ENCODE measurements at regions not wholly inside any gene's neighbourhood (a gene's known extent, or its start where the extent isn't known, plus 50 kb on each side); places are given as distances from the start of the nearest gene placed in this dataset.

DNA sequence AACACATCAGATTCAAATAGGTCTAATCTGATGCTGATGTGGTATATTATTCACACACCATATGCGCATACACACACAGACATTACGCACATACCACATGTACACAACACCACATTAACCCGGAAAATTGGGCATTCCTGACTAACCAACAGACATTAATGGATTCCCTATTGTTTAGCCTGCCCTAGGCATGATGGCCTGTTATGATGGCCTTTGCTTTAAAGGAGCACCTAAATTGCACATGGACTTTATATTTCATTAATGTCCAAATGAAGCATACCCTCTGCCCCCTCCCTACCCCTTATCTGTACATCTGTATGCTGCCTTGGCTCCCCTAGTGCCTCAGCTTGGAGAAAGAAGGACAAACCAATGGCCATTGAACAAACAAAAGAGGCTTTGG, 127.7 kb upstream of the PRLR start:
- no peak for DNase-seq

DNA sequence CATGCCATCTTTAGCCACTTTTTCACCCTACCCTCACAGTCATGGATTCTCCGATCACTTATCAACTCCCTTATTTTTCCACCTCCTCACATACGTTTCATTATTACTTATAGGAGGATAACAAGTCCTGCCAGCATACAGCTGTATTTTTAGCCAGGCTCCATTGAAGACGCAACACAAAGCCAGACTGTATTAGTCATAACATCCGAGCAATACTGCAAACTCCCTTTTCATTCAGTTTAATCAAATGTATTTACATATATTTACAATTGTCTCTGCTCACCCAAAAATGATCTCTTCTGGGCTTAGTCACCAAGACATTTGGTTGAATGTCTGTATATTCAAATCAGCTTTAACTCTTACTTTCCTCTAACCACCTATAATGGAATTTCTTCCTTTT, 126.4 kb upstream of the PRLR start:
- DNase-seq = no peak

DNA sequence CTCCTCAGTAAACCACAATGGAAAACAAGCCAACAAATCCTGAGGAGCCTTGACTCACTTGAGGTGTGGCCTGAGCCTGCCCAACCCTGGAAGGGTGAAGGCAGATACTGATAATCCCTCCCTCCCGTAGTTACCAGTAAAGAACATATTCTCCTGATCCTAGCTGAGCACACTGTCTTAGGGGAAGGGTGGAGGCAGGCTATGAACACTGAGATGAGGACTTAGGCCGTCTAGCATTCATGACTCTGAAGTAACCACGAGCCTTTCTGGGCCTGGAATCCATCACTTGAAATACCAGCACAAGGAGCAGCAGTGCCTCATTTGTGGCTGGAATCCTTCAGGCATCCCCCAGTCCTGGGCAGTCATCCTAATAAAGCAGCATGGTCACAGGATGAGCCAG, 124.5 kb upstream of the PRLR start:
- no peak for DNase-seq

DNA sequence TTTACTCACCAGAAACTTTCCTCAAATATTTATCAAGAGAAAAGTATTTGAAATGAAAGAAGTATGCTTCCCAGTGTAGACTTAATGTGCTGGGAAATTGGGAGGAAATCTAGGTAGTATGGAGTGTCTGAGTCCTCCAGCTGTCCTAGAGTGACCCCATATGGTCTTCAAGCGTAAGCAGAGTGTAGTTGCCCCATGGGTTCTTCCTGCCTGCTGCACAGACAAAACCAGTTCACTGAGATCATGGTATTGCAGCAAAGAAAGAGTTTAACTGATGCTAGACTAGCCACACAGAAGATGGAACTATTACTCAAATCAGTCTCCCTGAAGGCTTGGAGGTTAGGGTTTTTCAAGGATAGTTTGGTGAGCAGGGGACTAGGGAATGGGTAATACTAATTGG, 114.9 kb upstream of the PRLR start:
- no peak for DNase-seq

DNA sequence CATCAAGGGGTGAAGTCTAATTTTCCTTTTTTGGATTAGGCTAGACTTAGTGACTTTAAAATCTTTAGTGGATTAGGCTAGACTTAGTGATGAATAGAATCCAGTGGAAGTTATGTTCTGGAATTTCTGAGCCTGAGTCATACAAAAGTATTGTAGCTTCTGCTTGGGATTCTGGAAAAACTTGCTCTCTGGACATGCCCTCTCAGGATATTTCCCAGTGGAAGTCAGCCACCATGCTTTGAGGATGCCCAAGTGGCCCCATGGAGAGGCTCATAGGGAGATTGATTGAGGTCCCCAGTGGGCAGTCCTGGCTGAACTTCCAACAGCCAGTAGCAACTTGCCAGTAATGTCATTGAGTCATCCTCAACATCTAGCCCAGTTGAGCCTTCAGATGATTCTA, 112.4 kb upstream of the PRLR start:
- no peak for DNase-seq

DNA sequence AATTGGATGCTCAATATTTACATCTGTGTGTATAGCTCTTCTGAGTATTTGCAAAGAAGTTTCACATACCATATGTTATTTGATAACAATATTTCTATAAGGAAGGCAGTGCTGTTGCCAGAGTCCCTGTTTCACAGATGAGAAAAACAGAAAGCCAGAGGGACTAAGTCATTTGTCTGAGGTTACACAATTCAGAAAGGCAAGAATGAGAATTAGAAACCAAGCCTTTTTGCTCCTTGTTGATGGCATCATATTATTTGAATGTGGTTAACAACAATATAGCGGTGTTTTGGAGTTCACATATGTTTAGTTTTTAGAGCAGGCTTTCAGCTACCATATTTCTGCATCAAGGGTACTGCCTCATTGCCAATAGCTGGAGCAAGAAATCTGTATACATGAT, 110.9 kb upstream of the PRLR start:
- no peak for DNase-seq

DNA sequence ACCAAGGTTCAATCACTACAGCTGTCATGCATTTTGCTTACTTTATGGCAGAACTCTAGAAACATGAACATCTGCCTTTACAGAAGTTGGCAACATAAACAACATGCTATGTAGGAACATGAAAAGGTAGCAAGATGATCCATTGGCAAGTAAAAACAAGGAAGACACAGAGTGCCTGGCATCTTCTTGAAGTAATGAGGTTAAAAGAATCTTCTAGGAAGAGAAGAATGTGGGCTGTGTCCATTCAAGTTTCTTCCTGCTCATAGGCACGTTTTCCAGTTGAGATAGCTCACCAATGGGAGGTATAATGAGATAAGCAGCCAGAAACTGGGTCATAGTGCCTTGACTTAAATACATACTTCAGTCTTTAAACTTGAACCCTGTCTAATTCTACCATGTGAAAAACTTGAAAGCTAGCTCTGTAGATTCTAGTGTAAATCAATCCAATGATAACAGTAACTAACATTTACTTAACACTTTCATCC, 109.4 kb upstream of the PRLR start:
- no peak for DNase-seq

DNA sequence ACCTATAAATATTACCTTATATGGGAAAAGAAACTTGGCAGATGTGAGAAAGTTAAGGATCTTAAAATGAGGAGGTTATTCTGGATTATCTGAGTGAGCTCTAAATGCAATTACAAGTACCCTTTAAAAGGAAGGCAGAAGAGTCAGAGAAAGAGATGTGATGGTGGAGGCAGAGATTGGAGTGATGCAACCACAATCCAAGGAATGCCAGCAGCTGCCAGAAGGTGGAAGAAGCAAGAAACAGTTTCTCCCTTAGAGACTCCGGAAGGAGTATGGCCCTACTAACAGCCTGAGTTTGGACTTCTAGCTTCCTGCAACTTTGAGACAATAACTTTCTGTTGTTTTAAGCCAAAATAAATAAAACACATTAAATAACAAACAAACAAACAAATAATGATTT, 108.7 kb upstream of the PRLR start:
- DNase-seq = no peak

DNA sequence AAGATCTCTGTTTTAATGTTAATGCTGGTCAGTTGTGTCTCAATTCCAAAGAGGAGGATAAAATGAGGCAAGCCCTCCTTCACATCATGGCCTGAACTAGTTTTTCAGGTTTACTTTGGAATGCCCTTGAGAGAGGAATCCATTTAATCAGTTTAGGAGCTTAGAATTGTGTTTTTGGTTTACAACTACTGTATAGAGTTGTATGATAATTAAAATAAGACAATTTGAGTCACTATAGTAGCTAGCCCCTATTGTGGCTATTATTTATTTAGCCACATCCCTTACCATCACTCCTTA, 107.8 kb upstream of the PRLR start:
- DNase-seq = no peak

DNA sequence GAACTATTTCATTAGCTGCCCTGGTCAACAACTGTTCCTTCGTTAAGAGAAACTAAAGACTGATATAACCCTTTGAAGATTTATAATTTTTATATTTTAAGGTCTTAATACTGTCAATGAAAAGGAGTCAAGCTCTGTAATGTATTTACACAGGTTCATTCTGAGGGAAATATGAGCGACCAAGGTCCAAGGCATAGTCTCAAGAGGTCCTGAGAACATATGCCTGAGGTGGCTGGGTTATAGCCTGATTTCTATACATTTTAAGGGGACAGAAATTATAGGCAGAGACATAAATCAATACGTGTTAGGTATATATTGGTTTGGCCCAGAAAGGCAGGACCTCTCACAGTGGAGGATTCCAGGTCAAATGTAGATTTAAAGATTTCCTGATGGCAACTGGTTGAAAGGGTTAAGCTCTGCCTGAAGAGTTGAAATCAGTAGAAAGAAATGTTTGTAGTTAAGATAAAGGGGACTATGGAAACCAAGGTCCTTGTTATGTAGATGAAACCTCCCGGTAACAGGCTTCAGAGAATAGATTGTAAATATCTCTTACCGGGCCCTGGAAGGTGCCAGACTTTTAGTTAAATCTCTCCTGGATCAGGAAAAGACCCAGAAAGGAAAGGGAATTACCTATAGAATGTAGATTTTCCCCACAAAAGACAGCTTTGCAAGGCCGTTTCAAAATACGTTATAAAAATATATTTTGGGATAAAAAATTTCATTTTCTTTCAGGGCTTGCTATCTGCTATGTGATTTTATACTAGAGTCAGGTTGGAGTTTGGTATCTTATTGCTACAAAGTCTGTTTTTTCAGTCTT, 107.3 kb upstream of the PRLR start:
- no peak for DNase-seq

DNA sequence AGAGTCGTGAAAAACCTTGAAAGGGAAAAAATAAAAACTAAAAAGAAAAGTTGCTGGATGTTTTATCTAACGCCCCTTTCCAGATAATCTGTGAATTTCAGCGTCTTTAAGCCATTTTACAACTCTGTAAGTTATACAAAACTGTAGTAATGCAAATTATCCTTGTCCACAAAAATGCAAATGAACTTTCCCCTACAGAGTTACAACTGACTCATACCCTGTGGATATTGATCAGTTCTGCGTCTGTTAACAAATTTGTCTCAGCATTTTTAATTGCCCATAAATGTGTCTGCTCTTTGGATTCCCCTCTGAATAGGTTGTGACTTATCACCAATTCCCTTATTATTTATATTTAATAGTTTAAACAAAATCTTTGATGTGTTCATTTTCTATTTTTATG, 105.9 kb upstream of the PRLR start:
- no peak for DNase-seq

DNA sequence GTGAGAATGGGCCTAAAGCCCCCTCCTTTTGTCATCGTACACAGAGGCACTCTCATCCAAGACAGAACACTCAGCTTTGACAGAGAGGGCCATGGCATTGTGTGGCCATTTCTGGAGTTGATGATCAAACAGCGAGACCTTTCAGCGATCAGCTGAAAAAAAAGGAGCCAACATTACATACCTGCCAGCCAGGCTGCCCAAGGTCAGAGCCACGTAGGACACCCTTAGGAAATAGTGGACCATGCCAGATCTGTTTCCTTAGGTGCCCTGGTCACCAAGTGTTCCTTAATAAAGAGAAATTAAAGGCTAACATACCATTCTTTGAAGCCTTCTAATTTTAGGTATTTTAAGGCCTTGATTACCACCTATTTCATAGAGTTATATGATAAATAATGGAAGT, 105.5 kb upstream of the PRLR start:
- DNase-seq = no peak

DNA sequence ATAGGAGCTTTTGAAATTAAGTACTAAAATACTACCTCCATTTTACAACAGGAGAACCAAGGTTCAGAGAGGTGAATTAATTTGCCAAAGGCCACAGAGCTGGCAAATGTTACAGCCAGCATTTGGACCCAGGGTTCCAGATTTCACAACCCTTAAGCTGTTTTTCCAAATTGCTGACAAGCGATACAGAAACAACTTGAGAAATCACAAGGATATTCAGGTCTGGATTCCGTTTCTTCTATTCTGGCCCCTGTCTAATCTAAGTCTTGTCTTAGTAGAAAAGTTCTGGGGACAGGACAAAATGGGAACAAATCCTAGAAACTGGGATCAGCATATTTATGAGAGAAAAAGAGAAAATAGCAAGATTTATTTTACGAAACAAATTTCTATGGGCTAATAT, 103.1 kb upstream of the PRLR start:
- no peak for DNase-seq

DNA sequence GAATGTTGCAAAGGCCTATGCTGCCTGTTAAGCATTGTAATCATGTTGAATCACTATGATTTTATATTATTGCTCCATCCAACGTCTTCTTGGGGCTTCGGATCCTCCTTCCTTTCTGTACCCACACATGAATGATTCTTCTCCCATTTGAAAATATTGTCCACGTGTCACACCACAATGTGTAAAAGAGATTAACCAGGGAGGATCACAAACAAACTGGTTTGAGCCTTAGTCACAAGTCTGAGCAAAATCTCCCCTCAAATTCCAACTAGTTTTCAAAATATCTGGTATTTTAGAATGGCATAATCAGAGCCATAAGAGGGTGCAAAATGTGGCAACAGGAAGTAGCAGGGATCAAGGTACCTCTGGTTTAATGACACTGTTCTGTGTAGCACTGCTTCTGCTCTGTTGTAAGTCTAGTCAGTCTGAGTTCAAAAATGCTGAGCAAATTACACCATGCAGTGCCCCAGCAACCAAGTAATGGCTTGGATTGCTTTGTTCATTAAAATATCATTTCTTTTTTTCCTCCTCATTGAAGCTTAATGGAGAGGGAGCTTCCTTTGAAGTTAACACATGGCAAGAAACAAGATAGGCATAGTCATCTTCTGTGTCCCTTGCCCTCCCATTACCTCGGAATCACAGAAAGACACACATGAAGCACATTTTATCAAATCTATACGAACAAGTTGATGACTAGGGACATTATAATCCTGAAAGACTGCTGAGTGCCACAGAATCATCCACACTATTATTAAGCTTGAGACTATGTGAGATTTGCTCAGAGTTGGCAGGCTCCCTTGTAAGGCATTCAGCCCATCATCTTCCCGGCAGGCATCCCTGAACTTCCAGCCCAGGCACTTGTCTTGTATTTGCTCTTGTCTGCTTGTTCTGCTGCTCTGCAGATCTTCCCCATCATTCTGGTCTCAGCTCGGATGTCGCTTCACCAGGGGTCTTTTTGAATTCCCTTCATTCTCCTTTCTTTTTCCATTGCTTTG, 102.0 kb upstream of the PRLR start:
- no peak for DNase-seq

DNA sequence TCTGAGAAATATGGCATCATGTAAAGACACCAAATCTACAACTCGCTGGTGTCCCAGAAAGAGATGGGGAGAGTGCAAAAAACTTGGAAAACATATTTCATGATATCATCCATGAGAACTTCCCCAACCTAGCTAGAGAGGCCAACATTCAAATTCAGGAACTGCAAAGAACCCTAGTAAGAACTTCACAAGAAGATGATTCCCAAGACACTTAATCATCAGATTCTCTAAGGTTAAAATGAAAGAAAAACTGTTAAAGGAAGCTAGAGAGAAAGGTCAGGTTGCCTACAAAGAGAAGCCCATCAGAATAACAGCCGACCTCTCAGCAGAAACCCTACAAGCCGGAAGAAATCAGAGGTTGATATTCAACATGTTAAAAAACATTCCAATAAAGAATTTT, 95.5 kb upstream of the PRLR start:
- DNase-seq = no peak

DNA sequence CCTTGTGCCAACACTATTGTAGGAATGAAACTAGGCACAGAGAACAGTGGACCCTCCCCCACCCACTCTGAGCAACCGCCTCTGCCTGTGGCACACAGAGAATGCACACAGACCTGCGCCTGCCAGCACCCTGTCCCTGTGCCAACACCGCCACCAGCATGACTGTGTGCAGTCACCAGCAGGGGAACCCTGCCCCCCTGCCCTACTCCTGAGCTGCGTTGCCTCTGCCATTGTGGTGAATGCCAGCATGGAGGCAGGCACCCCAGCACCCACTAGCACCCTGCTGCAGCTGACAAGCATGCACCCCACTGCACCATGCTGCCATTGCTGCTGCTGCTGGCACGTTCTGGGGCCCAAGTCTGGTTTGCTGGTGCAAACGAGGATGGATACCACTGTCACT, 94.4 kb upstream of the PRLR start:
- no peak for DNase-seq

DNA sequence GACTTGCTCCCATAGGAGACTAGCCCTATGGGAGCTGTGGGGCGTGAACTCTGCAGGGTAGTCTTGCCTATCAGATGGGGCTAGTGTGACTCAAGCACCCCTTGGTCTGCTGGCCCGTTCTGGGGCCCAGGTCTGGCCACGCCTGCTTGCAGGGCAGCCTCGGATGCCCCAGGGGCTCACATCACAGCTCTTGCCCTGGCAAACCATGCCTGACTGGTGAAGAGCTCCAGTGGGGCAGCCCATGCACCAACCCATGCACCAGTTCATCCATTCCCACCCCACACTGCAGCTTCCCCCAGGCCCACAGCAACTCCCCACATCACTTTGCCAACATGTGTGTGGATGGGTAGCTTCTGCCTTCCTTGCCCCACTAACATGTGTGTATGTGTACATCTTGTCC, 93.9 kb upstream of the PRLR start:
- DNase-seq = no peak

DNA sequence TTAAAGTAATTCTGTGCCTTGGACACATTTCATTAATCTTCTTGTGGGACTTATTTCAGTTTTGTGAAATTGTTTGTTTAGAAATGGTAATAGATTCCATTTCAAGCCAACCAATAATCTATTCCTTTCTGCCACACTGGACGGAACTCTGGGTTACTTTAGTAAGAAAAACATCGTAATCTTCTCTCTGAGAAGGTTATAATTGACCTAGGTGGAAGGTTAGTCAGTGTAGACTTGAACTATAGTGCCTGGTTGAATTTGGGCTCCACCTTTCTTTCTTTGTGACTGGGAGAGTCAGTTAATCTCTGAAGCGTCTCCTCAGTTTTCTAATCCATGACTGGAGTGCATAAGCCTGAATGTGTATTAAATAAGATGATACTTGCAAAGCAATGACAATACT, 89.7 kb upstream of the PRLR start:
- no peak for DNase-seq

DNA sequence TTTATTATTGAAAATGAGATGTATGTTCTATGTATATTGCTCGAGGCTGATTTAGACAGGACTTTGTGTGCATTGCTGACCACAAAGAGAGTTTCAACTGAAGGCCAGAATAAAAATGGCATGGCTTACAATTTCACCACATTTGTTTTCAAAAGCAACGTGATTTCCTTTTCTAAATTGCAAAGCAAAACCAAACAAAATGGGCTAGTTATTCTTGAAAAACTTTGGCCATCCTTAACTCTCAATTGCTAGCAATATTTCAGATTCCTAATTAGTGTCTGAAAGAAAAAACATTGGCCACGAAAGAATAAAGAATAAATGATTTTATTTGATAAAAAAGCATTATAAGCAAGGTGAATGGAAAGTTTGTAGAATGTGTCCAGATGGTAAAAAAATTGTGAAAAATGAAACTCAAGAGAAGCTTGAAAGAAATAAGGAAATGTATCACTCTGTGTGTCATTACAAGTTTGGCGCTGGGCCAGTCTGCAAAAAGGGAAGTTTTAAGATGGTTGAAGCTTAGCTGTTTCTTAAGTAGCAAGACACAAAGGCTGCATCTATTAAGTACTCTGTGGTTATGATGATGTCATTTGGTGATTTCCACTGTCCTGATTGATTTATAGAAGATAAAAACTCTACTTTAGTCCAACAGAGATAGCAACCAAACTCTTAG, 89.2 kb upstream of the PRLR start:
- no peak for DNase-seq

DNA sequence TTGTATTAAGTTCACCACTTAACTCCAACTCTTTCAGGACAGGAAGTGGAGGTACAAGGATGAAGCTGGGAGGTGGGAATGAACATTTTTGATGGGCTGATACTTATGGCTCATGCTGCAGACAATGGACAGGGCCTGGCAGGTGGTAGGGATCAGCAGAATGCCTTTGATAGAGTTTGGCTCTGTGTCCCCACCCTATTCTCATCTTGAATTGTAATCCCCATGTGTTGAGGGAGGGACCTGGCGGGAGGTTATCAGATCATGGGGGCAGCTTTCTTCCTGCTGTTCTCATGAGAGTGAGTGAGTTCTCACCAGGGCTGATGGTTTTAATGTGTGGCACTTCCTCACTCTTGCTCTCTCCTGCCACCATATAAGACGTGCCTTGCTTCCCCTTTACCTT, 87.3 kb upstream of the PRLR start:
- DNase-seq = no peak

DNA sequence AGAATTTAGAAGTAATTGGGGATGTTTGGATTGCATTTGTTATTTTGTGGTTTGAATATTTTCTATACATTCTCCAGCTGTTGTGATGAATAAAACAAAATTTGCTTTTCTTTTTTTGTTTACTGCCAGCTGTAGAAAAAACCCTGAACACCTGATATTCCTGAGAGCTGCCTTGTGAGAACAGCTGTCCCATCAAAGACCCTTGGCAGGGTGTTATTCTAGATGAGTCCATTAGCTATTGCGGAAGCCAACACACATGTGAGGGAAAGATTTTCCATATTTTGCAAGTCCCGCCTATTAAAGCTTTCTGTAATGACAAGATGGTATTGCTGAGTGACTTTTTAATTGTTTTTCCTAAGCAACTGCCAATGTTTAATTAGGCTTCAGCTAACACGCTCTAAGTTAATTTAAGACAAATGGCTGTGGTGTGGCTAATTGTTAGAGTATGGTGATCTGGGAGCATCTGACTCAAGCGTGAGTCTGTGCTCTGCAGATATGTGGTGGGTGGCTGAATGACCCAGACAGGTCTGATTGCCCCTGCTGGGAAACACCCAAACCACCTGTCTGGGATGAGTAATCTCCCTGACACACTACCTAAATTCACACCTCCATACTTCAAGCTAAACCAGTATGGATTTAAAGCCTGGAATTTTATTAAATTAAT, 86.5 kb upstream of the PRLR start:
- DNase-seq = no peak

DNA sequence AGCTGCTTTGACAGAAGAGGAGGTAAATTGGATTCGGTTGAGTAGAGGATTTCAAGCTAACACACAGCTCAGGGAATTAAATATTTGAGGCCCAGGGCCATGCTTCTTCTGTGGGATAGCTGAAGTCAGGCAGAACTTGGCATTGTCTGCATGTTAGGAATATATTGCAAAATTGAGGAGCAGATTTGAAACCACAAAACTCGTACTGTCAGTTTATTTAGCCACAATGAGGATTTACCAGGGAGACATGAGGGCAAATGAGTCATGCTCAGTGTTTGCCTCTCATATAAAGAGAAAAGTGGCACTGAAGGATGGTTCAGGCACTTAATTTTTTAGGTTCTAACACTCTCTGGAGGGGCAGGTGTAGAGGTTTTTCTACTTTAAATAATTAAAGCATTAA, 83.0 kb upstream of the PRLR start:
- DNase-seq = no peak

DNA sequence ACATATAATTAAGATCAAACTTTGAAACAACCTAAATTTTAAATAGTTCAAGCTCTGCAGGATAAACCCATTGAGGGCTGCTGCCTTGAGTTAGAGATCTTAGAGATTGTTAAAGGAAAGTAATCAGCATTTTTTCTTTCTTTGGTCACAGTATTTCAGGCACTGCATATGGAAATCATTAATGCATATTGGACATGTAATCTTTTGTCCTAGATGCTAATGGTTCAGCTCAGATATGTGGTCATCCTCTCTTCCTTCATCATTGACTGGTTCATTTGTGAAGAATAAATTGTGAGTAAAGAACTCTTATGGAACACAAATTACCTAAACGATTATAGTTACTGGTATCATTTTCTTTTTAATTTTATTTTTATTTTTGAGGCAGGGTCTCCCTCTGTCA, 82.0 kb upstream of the PRLR start:
- no peak for DNase-seq
